CD4-positive, CD25-positive, alpha-beta regulatory T cell (primary cell): ENCODE measurements at regions not wholly inside any gene's neighbourhood (a gene's known extent, or its start where the extent isn't known, plus 50 kb on each side); places are given as distances from the start of the nearest gene placed in this dataset.

Experiments
- ATAC-seq, 2 donors: fragments of 150-1000 bp; cut with Tn5 transposase; one replicate each; pipeline ENCODE4 v1.10.0; 2021; ENCODE audit warnings: low read depth in 2 of 2, moderate number of reproducible peaks in 2 of 2, moderate library complexity in 1 of 2
- DNase-seq, 3 donors: peaks; one replicate each; pipeline versions ENCODE4 v3.0.0 to v3.0.0-alpha.2; 2012 to 2022; ENCODE audit warnings: mixed read lengths in 1 of 3
- H3K27ac ChIP-seq: one replicate; pipeline ENCODE4 v1.7.0; 2013; ENCODE audit warnings: mild to moderate bottlenecking, low read length; ENCODE audit not compliant: insufficient read depth, poor library complexity, severe bottlenecking
- H3K27me3 ChIP-seq: one replicate; pipeline ENCODE4 v1.7.0; 2013; ENCODE audit warnings: low read length; ENCODE audit not compliant: control insufficient read depth, insufficient read depth
- H3K36me3 ChIP-seq: one replicate; pipeline ENCODE4 v1.7.0; 2013; ENCODE audit warnings: mild to moderate bottlenecking, low read length, moderate library complexity; ENCODE audit not compliant: control insufficient read depth, insufficient read depth
- H3K4me1 ChIP-seq: 2 replicates; pipeline ENCODE4 v1.7.0; 2013; ENCODE audit warnings: mild to moderate bottlenecking, low read length; ENCODE audit not compliant: insufficient read depth, control insufficient read depth, poor library complexity, severe bottlenecking
- H3K4me3 ChIP-seq: one replicate; pipeline ENCODE4 v1.7.0; 2013; ENCODE audit warnings: low read depth, mild to moderate bottlenecking, low read length, moderate library complexity
- H3K9me3 ChIP-seq, 2 experiments: 1 replicate in 1 of 2; 2 replicates in 1 of 2; pipeline ENCODE4 v1.7.0; 2013; ENCODE audit warnings: low read length in 2 of 2, mild to moderate bottlenecking in 1 of 2, moderate library complexity in 1 of 2; ENCODE audit not compliant: control insufficient read depth in 2 of 2
- H3K27ac Mint-ChIP-seq, 3 donors: one replicate each; pipeline ENCODE4 v1.8.0; 2020 to 2022; ENCODE audit warnings: mild to moderate bottlenecking in 3 of 3, mixed read lengths in 3 of 3, moderate library complexity in 2 of 3
- H3K27me3 Mint-ChIP-seq: one replicate; pipeline ENCODE4 v1.8.0; 2022; ENCODE audit warnings: mild to moderate bottlenecking, mixed read lengths
- H3K36me3 Mint-ChIP-seq: one replicate; pipeline ENCODE4 v1.8.0; 2020; ENCODE audit warnings: mixed read lengths
- H3K4me1 Mint-ChIP-seq, 4 donors: one replicate each; pipeline ENCODE4 v1.8.0; 2020 to 2022; ENCODE audit warnings: mixed read lengths in 4 of 4, mild to moderate bottlenecking in 1 of 4
- H3K4me3 Mint-ChIP-seq, 4 donors: one replicate each; pipeline ENCODE4 v1.8.0; 2020 to 2022; ENCODE audit warnings: mild to moderate bottlenecking in 4 of 4, mixed read lengths in 4 of 4, moderate library complexity in 3 of 4
- H3K9me3 Mint-ChIP-seq, 7 donors: one replicate each; pipeline ENCODE4 v1.8.0; 2020 to 2022; ENCODE audit warnings: mixed read lengths in 7 of 7, mild to moderate bottlenecking in 3 of 7, moderate library complexity in 2 of 7

DNA sequence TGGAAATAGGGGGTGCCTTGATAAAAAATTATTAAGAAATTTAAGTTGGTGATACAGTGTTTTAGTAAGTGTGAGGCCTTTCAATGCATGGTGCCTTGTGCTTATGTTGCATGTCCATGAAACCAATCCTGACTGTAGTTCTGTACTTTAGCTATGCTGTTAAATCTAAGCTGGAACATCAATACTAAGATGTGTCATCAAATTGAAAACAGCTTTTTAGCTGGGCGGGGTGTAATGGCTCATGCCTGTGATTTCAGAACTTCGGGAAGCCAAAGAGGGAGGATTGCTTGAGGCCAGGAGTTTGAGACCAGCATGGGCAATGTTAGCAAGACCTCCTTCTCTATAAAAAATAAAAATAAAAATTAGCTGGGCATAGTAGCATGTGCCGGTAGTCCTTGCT, 930.3 kb upstream of the PCDH9 start:
- Mint-ChIP-seq H3K9me3 (peaks cover 2 to 15% (median 10%) of the 10 kb centered on the region in 7 donors), H3K4me3 (no peak overlapping the region), H3K27me3 (no peaks in the 10 kb centered on the region), H3K4me1 (no peaks in the 10 kb centered on the region), H3K36me3 (no peaks in the 10 kb centered on the region), H3K27ac (no peak overlapping the region)
- DNase-seq (no peak), ATAC-seq (no peak)
- no peaks in the 10 kb centered on the region for H3K27me3 ChIP-seq
- no peak overlapping the region for H3K27ac ChIP-seq
- H3K36me3 ChIP-seq, result no peaks in the 10 kb centered on the region
- no peak overlapping the region for H3K4me3 ChIP-seq
- peaks cover 0 to 7% of the 10 kb centered on the region in 2 experiments for H3K9me3 ChIP-seq
- no peaks in the 10 kb centered on the region for H3K4me1 ChIP-seq

- ATAC-seq, result no peak
- Histone ChIP-seq H3K27ac (no peak overlapping the region), H3K36me3 (no peaks in the 10 kb centered on the region), H3K4me1 (no peaks in the 10 kb centered on the region), H3K27me3 (no peaks in the 10 kb centered on the region), H3K9me3 (peaks cover 5 to 6% of the 10 kb centered on the region in 2 experiments), H3K4me3 (no peak overlapping the region)
- no peak for DNase-seq
- Mint-ChIP-seq H3K27me3 (no peaks in the 10 kb centered on the region), H3K4me3 (no peak overlapping the region), H3K9me3 (peaks cover 2 to 30% (median 4%) of the 10 kb centered on the region in 7 donors), H3K4me1 (no peaks in the 10 kb centered on the region), H3K36me3 (no peaks in the 10 kb centered on the region), H3K27ac (no peak overlapping the region)
Observed at GRCh38 chr13:68152414-68152813, 922.3 kb upstream of the PCDH9 start.

- no peak for DNase-seq
- Mint-ChIP-seq H3K9me3 (peaks cover 0 to 15% (median 8%) of the 10 kb centered on the region in 7 donors), H3K27ac (no peak overlapping the region), H3K27me3 (no peaks in the 10 kb centered on the region), H3K4me1 (no peaks in the 10 kb centered on the region), H3K36me3 (no peaks in the 10 kb centered on the region), H3K4me3 (no peak overlapping the region)
- Histone ChIP-seq H3K27me3 (no peaks in the 10 kb centered on the region), H3K4me1 (no peaks in the 10 kb centered on the region), H3K27ac (no peak overlapping the region), H3K4me3 (no peak overlapping the region), H3K9me3 (no peaks in the 10 kb centered on the region), H3K36me3 (no peaks in the 10 kb centered on the region)
- ATAC-seq, result no peak
Observed at GRCh38 chr13:68145852-68146251, 915.7 kb upstream of the PCDH9 start.

GRCh38 chr13:68128297-68128915, 898.3 kb upstream of the PCDH9 start:
- Histone ChIP-seq H3K9me3 (peaks cover 0 to 9% of the 10 kb centered on the region in 2 experiments), H3K27me3 (no peaks in the 10 kb centered on the region), H3K36me3 (no peaks in the 10 kb centered on the region), H3K4me3 (no peak overlapping the region), H3K27ac (no peak overlapping the region), H3K4me1 (no peaks in the 10 kb centered on the region)
- DNase-seq (no peak), ATAC-seq (no peak)
- no peaks in the 10 kb centered on the region for H3K27me3 Mint-ChIP-seq
- H3K36me3 Mint-ChIP-seq, result no peaks in the 10 kb centered on the region
- no peaks in the 10 kb centered on the region for H3K4me1 Mint-ChIP-seq
- no peak overlapping the region for H3K27ac Mint-ChIP-seq
- H3K4me3 Mint-ChIP-seq, result no peak overlapping the region
- peaks cover 0 to 10% (median 4%) of the 10 kb centered on the region in 7 donors for H3K9me3 Mint-ChIP-seq

DNA sequence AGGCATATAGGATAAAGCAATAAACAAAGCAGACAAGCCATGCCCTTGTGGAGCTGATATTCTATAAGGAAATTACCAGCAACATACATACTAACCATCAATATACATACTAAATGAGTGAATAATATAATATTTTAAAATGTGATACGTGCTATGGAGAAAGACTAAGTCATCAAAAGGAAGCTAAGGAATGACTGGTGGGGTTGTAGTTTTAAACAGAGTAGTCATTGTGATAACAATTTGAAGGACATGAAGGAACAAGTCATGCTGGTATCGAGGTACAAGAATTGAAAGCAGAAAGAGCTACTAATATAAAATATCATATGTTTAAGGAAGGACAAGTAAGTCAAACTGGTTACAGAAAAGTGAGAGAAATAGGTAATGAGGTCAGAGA, 894.9 kb upstream of the PCDH9 start:
- DNase-seq, result no peak
- H3K4me1 Mint-ChIP-seq, result no peaks in the 10 kb centered on the region

DNA sequence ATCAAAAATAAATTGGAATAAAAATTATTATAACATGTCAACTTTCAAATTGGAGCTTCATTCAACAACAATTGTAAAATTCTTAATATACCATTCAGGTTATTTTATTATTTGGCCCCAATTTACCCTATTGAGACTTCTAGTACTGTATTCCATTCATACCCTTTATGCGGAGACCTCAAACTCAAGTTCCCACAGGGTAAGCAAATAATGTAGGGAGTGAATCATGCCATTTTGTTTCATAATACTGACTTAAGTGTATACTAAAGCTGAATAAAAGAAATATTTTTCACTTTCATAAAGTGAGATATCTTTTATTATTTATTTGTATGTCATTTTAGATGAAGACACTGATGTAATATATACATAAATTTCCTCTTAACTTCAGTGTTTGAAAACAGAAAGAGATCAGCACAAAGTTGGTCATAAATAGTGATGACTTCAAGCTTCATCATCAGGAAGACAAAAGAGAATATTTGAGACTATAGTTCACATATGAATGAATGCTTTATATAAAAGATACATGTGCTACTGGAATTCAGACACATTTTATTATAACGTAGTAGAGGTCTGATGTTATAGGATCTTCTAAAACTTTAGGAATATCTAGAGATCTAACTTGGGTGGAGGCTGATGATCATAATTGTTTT, 894.4 kb upstream of the PCDH9 start:
- DNase-seq (no peak), ATAC-seq (no peak)
- no peaks in the 10 kb centered on the region for H3K4me1 Mint-ChIP-seq
- H3K27ac Mint-ChIP-seq, result no peak overlapping the region
- no peaks in the 10 kb centered on the region for H3K36me3 Mint-ChIP-seq
- Histone ChIP-seq H3K4me1 (no peaks in the 10 kb centered on the region), H3K4me3 (no peak overlapping the region), H3K9me3 (peaks cover 0 to 9% of the 10 kb centered on the region in 2 experiments), H3K27me3 (no peaks in the 10 kb centered on the region), H3K27ac (no peak overlapping the region), H3K36me3 (no peaks in the 10 kb centered on the region)
- H3K4me3 Mint-ChIP-seq, result no peak overlapping the region
- H3K27me3 Mint-ChIP-seq, result no peaks in the 10 kb centered on the region
- peaks cover 0 to 4% (median 3%) of the 10 kb centered on the region in 7 donors for H3K9me3 Mint-ChIP-seq

More for the DNA sequence above, 894.9 kb upstream of the PCDH9 start:
- H3K36me3 Mint-ChIP-seq, result no peaks in the 10 kb centered on the region
- H3K9me3 Mint-ChIP-seq, result peaks cover 0 to 4% (median 3%) of the 10 kb centered on the region in 7 donors
- no peak overlapping the region for H3K27ac ChIP-seq
- H3K4me3 Mint-ChIP-seq, result no peak overlapping the region
- ATAC-seq, result no peak
- H3K4me1 ChIP-seq, result no peaks in the 10 kb centered on the region
- no peaks in the 10 kb centered on the region for H3K27me3 Mint-ChIP-seq
- no peaks in the 10 kb centered on the region for H3K36me3 ChIP-seq
- no peak overlapping the region for H3K27ac Mint-ChIP-seq
- H3K4me3 ChIP-seq, result no peak overlapping the region
- peaks cover 0 to 9% of the 10 kb centered on the region in 2 experiments for H3K9me3 ChIP-seq
- no peaks in the 10 kb centered on the region for H3K27me3 ChIP-seq

GRCh38 chr13:68110178-68110768, 880.1 kb upstream of the PCDH9 start:
- H3K4me3 Mint-ChIP-seq, result no peak overlapping the region
- H3K4me1 Mint-ChIP-seq, result no peaks in the 10 kb centered on the region
- no peaks in the 10 kb centered on the region for H3K36me3 ChIP-seq
- H3K27ac ChIP-seq, result no peak overlapping the region
- H3K4me1 ChIP-seq, result no peaks in the 10 kb centered on the region
- H3K4me3 ChIP-seq, result no peak overlapping the region
- peaks cover 3 to 22% (median 13%) of the 10 kb centered on the region in 7 donors for H3K9me3 Mint-ChIP-seq
- no peaks in the 10 kb centered on the region for H3K27me3 Mint-ChIP-seq
- H3K9me3 ChIP-seq, result peaks cover 4 to 34% of the 10 kb centered on the region in 2 experiments
- no peaks in the 10 kb centered on the region for H3K27me3 ChIP-seq
- no peak overlapping the region for H3K27ac Mint-ChIP-seq
- no peak for ATAC-seq
- no peak for DNase-seq
- H3K36me3 Mint-ChIP-seq, result no peaks in the 10 kb centered on the region
